ENCODE measurements at regions not wholly inside any gene's neighbourhood (a gene's known extent, or its start where the extent isn't known, plus 50 kb on each side); places are given as distances from the start of the nearest gene placed in this dataset.
A peak's percentile ranks its signal among the peaks of the same experiment; 100 is the strongest.

DNA sequence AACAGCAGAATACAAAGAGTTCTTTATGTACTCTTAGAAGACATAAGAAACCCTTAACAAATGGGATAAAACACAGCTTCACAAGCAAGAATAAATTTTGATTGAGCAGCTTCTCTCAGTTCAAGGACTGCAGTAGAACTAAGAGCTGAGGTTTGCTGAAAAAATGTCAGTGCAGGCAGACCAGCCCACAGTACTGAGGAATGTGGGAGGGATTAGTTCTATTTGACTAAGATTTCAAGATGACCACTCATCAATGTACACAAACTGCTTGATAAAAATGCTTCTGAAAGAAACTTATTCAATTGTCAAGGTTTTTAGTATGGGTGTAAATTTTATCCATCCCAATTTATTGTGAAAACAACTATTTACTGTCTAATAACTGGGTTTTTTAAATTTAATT lies 138.4 kb downstream of the SEC23A start:
- Histone ChIP-seq H3K27ac (ENCODE audit: low read depth in 2 of 2, low read length in 2 of 2) (no peak overlapping the region), H3K9me3 (ENCODE audit: control insufficient read depth in 2 of 3, insufficient read depth in 1 of 3, low read length in 3 of 3) (no peaks in the 10 kb centered on the region), H3K27me3 (ENCODE audit: control insufficient read depth, insufficient read depth, low read length) (no peaks in the 10 kb centered on the region), H3K36me3 (ENCODE audit: control insufficient read depth in 2 of 3, insufficient read depth in 3 of 3, low read length in 3 of 3) (no peaks in the 10 kb centered on the region), H3K9ac (ENCODE audit: low read length in 3 of 3) (no peak overlapping the region), H3K4me1 (ENCODE audit: control insufficient read depth in 2 of 3, insufficient read depth in 2 of 3, low read depth in 1 of 3, low read length in 3 of 3) (no peaks in the 10 kb centered on the region), H3K4me3 (ENCODE audit: low read length in 3 of 3) (no peak overlapping the region)
- no peak for FAIRE-seq
- TF ChIP-seq, protein P1, sequence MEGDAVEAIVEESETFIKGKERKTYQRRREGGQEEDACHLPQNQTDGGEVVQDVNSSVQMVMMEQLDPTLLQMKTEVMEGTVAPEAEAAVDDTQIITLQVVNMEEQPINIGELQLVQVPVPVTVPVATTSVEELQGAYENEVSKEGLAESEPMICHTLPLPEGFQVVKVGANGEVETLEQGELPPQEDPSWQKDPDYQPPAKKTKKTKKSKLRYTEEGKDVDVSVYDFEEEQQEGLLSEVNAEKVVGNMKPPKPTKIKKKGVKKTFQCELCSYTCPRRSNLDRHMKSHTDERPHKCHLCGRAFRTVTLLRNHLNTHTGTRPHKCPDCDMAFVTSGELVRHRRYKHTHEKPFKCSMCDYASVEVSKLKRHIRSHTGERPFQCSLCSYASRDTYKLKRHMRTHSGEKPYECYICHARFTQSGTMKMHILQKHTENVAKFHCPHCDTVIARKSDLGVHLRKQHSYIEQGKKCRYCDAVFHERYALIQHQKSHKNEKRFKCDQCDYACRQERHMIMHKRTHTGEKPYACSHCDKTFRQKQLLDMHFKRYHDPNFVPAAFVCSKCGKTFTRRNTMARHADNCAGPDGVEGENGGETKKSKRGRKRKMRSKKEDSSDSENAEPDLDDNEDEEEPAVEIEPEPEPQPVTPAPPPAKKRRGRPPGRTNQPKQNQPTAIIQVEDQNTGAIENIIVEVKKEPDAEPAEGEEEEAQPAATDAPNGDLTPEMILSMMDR (IDR thresholded peaks at IDR 0.05; ENCODE audit: borderline replicate concordance, extremely low read depth, insufficient read depth) = no peak
- DNase-seq = peak in 2 of 5 donors; percentile 67 to 68
- intact Hi-C loops (cut with DNase I) = no loop called here

DNA sequence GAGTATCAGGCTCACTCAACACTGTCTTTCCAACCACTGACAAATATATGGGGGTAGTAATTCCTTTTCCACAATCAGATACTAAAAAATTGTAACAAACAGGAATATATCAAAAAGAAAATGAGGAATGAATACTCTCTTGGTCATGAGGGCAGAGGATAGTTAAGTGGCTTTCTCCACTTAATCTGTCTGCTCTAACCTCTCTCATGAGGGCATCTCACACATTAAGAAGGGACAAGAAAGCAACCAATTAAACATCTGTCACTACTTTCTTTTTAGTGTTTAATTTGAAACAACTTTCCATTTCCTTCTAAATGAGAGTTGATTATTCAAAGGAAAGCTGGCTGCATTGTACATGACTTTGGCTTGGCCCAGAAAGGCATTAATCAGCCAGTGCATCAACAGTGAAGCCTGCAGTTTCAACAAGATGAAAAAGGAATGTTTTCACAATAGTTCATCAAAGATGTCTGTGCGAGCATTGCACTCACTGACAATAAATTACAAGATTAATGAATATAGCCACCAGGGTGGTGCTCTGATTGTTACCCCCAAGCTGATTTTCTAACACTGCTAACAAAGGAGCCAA lies 142.0 kb downstream of the SEC23A start:
- Histone ChIP-seq H3K27me3 (ENCODE audit: control insufficient read depth, insufficient read depth, low read length) (no peaks in the 10 kb centered on the region), H3K27ac (ENCODE audit: low read depth in 2 of 2, low read length in 2 of 2) (no peak overlapping the region), H3K4me1 (ENCODE audit: control insufficient read depth in 2 of 3, insufficient read depth in 2 of 3, low read depth in 1 of 3, low read length in 3 of 3) (no peaks in the 10 kb centered on the region), H3K4me3 (ENCODE audit: low read length in 3 of 3) (no peak overlapping the region), H3K36me3 (ENCODE audit: control insufficient read depth in 2 of 3, insufficient read depth in 3 of 3, low read length in 3 of 3) (no peaks in the 10 kb centered on the region), H3K9ac (ENCODE audit: low read length in 3 of 3) (no peak overlapping the region), H3K9me3 (ENCODE audit: control insufficient read depth in 2 of 3, insufficient read depth in 1 of 3, low read length in 3 of 3) (no peaks in the 10 kb centered on the region)
- FAIRE-seq = no peak
- TF ChIP-seq, protein P1 (IDR thresholded peaks at IDR 0.05; ENCODE audit: borderline replicate concordance, extremely low read depth, insufficient read depth) = no peak
- peak in 2 of 5 donors; percentile 40 to 66 for DNase-seq
- intact Hi-C loops (cut with DNase I) = no loop called here

GRCh38 chr14:38959021-38959420 lies 144.0 kb downstream of the SEC23A start:
- Histone ChIP-seq H3K27ac (ENCODE audit: low read depth in 2 of 2, low read length in 2 of 2) (no peak overlapping the region), H3K36me3 (ENCODE audit: control insufficient read depth in 2 of 3, insufficient read depth in 3 of 3, low read length in 3 of 3) (no peaks in the 10 kb centered on the region), H3K9me3 (ENCODE audit: control insufficient read depth in 2 of 3, insufficient read depth in 1 of 3, low read length in 3 of 3) (no peaks in the 10 kb centered on the region), H3K4me3 (ENCODE audit: low read length in 3 of 3) (no peak overlapping the region), H3K9ac (ENCODE audit: low read length in 3 of 3) (no peak overlapping the region), H3K27me3 (ENCODE audit: control insufficient read depth, insufficient read depth, low read length) (no peaks in the 10 kb centered on the region), H3K4me1 (ENCODE audit: control insufficient read depth in 2 of 3, insufficient read depth in 2 of 3, low read depth in 1 of 3, low read length in 3 of 3) (no peaks in the 10 kb centered on the region)
- TF ChIP-seq, protein P1 (IDR thresholded peaks at IDR 0.05; ENCODE audit: borderline replicate concordance, extremely low read depth, insufficient read depth) = no peak
- intact Hi-C loops (cut with DNase I) = no loop called here
- FAIRE-seq (no peak), DNase-seq (no peak)

DNA sequence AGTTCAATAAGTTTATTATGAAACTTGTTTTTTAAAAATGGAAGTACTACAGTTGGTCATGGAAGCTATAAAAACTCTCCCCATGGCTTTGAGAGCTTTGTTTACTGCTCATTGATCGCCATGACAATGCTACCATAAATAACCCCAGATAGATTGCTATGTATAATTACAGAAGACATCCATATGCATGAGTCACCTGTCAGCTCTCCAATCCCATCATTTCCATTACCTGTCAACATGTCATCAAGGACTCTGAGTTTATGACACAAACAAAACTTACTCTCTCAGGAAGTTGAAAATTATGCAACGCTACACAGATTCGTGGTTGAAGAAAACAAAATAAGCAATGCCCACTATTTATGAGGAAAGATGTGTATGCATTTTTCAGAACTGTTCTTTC lies 144.4 kb downstream of the SEC23A start:
- no peaks in the 10 kb centered on the region for H3K27me3 ChIP-seq (ENCODE audit: control insufficient read depth, insufficient read depth, low read length)
- intact Hi-C loops (cut with DNase I) = no loop called here
- no peaks in the 10 kb centered on the region for H3K9me3 ChIP-seq (ENCODE audit: control insufficient read depth in 2 of 3, insufficient read depth in 1 of 3, low read length in 3 of 3)
- no peak overlapping the region for H3K4me3 ChIP-seq (ENCODE audit: low read length in 3 of 3)
- TF ChIP-seq, protein P1 (IDR thresholded peaks at IDR 0.05; ENCODE audit: borderline replicate concordance, extremely low read depth, insufficient read depth) = no peak
- no peaks in the 10 kb centered on the region for H3K4me1 ChIP-seq (ENCODE audit: control insufficient read depth in 2 of 3, insufficient read depth in 2 of 3, low read depth in 1 of 3, low read length in 3 of 3)
- DNase-seq = no peak
- no peak overlapping the region for H3K27ac ChIP-seq (ENCODE audit: low read depth in 2 of 2, low read length in 2 of 2)
- H3K36me3 ChIP-seq (ENCODE audit: control insufficient read depth in 2 of 3, insufficient read depth in 3 of 3, low read length in 3 of 3) = no peaks in the 10 kb centered on the region
- no peak overlapping the region for H3K9ac ChIP-seq (ENCODE audit: low read length in 3 of 3)
- FAIRE-seq = no peak
